ENCODE measurements at regions not wholly inside any gene's neighbourhood (a gene's known extent, or its start where the extent isn't known, plus 50 kb on each side); places are given as distances from the start of the nearest gene placed in this dataset.
A peak's percentile ranks its signal among the peaks of the same experiment; 100 is the strongest.

DNA sequence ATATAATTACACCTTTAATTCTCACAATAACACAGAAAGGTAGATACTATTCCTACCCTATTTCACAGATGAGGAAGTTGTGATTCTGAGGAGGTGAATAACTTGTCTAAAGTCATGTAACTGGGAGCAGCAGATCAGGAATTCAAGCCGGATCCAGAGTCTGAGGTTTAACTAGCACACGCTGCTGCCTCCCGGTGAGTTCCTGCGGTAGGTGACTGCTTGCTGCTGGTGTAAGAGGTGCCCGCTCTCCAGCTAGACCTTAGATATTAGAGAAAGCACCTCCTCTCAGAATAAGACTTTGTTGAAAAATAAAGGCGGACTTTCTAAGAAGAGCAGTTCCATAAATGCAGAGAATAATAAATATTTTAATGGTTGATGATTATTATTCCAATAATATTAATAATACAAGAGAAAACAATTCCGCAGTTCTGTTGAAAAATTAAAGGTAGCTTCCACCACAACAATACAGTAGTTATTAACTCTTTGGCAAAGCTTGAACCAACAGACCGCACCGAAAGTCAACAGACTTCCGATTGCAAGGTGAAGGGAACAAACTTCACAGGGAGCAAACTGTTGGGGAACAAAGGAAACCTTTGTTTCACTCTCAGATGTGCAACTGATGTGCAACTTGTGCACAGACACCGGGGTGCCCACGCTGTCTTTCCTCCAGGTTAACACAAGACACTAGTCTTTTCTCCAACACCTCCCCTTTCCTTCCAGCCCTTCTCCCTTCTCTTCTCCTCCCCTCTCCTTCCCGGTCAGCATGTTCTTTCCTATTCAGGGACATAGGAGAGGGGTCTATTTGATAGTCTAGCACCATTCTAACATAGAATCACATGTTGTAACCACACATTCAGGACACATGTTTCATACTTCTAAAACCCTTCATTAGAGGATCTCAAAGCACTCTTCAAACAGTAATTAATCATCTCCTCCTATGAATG lies 73.2 kb upstream of the EGLN3 start (continued):
- TF ChIP-seq, protein P1, sequence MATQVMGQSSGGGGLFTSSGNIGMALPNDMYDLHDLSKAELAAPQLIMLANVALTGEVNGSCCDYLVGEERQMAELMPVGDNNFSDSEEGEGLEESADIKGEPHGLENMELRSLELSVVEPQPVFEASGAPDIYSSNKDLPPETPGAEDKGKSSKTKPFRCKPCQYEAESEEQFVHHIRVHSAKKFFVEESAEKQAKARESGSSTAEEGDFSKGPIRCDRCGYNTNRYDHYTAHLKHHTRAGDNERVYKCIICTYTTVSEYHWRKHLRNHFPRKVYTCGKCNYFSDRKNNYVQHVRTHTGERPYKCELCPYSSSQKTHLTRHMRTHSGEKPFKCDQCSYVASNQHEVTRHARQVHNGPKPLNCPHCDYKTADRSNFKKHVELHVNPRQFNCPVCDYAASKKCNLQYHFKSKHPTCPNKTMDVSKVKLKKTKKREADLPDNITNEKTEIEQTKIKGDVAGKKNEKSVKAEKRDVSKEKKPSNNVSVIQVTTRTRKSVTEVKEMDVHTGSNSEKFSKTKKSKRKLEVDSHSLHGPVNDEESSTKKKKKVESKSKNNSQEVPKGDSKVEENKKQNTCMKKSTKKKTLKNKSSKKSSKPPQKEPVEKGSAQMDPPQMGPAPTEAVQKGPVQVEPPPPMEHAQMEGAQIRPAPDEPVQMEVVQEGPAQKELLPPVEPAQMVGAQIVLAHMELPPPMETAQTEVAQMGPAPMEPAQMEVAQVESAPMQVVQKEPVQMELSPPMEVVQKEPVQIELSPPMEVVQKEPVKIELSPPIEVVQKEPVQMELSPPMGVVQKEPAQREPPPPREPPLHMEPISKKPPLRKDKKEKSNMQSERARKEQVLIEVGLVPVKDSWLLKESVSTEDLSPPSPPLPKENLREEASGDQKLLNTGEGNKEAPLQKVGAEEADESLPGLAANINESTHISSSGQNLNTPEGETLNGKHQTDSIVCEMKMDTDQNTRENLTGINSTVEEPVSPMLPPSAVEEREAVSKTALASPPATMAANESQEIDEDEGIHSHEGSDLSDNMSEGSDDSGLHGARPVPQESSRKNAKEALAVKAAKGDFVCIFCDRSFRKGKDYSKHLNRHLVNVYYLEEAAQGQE (IDR thresholded peaks at IDR 0.05; ENCODE audit: borderline replicate concordance): peak; percentile 51; the same call in 1 of the 2 replicates
- TF ChIP-seq, protein P1 (CRISPR knock-in tag; IDR thresholded peaks at IDR 0.05; ENCODE audit: low read depth): no peak
- TF ChIP-seq, protein P2, sequence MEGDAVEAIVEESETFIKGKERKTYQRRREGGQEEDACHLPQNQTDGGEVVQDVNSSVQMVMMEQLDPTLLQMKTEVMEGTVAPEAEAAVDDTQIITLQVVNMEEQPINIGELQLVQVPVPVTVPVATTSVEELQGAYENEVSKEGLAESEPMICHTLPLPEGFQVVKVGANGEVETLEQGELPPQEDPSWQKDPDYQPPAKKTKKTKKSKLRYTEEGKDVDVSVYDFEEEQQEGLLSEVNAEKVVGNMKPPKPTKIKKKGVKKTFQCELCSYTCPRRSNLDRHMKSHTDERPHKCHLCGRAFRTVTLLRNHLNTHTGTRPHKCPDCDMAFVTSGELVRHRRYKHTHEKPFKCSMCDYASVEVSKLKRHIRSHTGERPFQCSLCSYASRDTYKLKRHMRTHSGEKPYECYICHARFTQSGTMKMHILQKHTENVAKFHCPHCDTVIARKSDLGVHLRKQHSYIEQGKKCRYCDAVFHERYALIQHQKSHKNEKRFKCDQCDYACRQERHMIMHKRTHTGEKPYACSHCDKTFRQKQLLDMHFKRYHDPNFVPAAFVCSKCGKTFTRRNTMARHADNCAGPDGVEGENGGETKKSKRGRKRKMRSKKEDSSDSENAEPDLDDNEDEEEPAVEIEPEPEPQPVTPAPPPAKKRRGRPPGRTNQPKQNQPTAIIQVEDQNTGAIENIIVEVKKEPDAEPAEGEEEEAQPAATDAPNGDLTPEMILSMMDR (IDR thresholded peaks at IDR 0.05 in 2 of 3, conservative IDR thresholded peaks at IDR 0.05 in 1 of 3; ENCODE audit: insufficient read depth in 2 of 3, low read depth in 1 of 3, low read length in 3 of 3): peak in 2 of 3 experiments; percentile 4 to 6; a peak in 1 of 6 replicates

All from K562 (cell line).